ENCODE measurements at regions not wholly inside any gene's neighbourhood (a gene's known extent, or its start where the extent isn't known, plus 50 kb on each side); places are given as distances from the start of the nearest gene placed in this dataset.
A peak's percentile ranks its signal among the peaks of the same experiment; 100 is the strongest.
"Not testable (repeated sequence)": the region's sequence is repeated elsewhere in the genome, so short reads cannot be mapped to it uniquely, and the experiment has no call there.

GRCh38 chr2:12010059-12010458 lies 263.6 kb downstream of the LPIN1 start:
- FAIRE-seq = no peak
- no peak for DNase-seq (ENCODE audit: extremely low spot score, insufficient read length, low read depth)

- DNase-seq (ENCODE audit: extremely low spot score, insufficient read length, low read depth) = no peak
- peak; percentile 9 for FAIRE-seq
Measured at GRCh38 chr2:12010779-12011178, 264.3 kb downstream of the LPIN1 start.

- DNase-seq (ENCODE audit: extremely low spot score, insufficient read length, low read depth) = no peak
- FAIRE-seq = no peak
Measured at GRCh38 chr2:12014088-12014960, 267.9 kb downstream of the LPIN1 start.

- FAIRE-seq (no peak), DNase-seq (ENCODE audit: extremely low spot score, insufficient read length, low read depth) (no peak)
Measured at GRCh38 chr2:12017499-12018157, 271.2 kb downstream of the LPIN1 start.

- DNase-seq (ENCODE audit: extremely low spot score, insufficient read length, low read depth); FAIRE-seq: not testable (repeated sequence)
Measured at GRCh38 chr2:12018726-12019125, 272.3 kb downstream of the LPIN1 start.

GRCh38 chr2:12020833-12021469 lies 274.5 kb downstream of the LPIN1 start:
- FAIRE-seq = no peak
- DNase-seq (ENCODE audit: extremely low spot score, insufficient read length, low read depth) = no peak

- DNase-seq (ENCODE audit: extremely low spot score, insufficient read length, low read depth); FAIRE-seq: not testable (repeated sequence)
Measured at GRCh38 chr2:12024197-12024907, 277.9 kb downstream of the LPIN1 start.

- no peak for DNase-seq (ENCODE audit: extremely low spot score, insufficient read length, low read depth)
- no peak for FAIRE-seq
Measured at GRCh38 chr2:12027136-12027535, 280.7 kb downstream of the LPIN1 start.

GRCh38 chr2:12031866-12032265 lies 285.4 kb downstream of the LPIN1 start:
- no peak for FAIRE-seq
- no peak for DNase-seq (ENCODE audit: extremely low spot score, insufficient read length, low read depth)

- DNase-seq (ENCODE audit: extremely low spot score, insufficient read length, low read depth) (no peak), FAIRE-seq (peak; percentile 69)
Measured at GRCh38 chr2:12032398-12032797, 286.0 kb downstream of the LPIN1 start.

GRCh38 chr2:12032975-12033374 lies 286.5 kb downstream of the LPIN1 start:
- no peak for DNase-seq (ENCODE audit: extremely low spot score, insufficient read length, low read depth)
- FAIRE-seq = no peak

GRCh38 chr2:12033494-12033893 lies 287.1 kb downstream of the LPIN1 start:
- FAIRE-seq (no peak), DNase-seq (ENCODE audit: extremely low spot score, insufficient read length, low read depth) (no peak)

GRCh38 chr2:12034382-12034781 lies 287.9 kb downstream of the LPIN1 start:
- DNase-seq (ENCODE audit: extremely low spot score, insufficient read length, low read depth) = no peak

GRCh38 chr2:12035029-12035720 lies 288.7 kb downstream of the LPIN1 start:
- no peak for FAIRE-seq
- DNase-seq (ENCODE audit: extremely low spot score, insufficient read length, low read depth) = no peak

More at GRCh38 chr2:12034382-12034781, 287.9 kb downstream of the LPIN1 start:
- FAIRE-seq = no peak

- DNase-seq (ENCODE audit: extremely low spot score, insufficient read length, low read depth) (no peak), FAIRE-seq (no peak)
Measured at GRCh38 chr2:12035956-12036639, 289.7 kb downstream of the LPIN1 start.

- FAIRE-seq (no peak), DNase-seq (ENCODE audit: extremely low spot score, insufficient read length, low read depth) (no peak)
Measured at GRCh38 chr2:12036640-12036983, 290.2 kb downstream of the LPIN1 start.

GRCh38 chr2:12037301-12037700 lies 290.9 kb downstream of the LPIN1 start:
- DNase-seq (ENCODE audit: extremely low spot score, insufficient read length, low read depth) = no peak
- no peak for FAIRE-seq

GRCh38 chr2:12041236-12041635 lies 294.8 kb downstream of the LPIN1 start:
- DNase-seq (ENCODE audit: extremely low spot score, insufficient read length, low read depth) (no peak), FAIRE-seq (no peak)

GRCh38 chr2:12043131-12043530 lies 296.7 kb downstream of the LPIN1 start:
- DNase-seq (ENCODE audit: extremely low spot score, insufficient read length, low read depth) = no peak
- no peak for FAIRE-seq
